Brain microvascular endothelial cell (primary cell): ENCODE measurements at regions not wholly inside any gene's neighbourhood (a gene's known extent, or its start where the extent isn't known, plus 50 kb on each side); places are given as distances from the start of the nearest gene placed in this dataset.

ENCODE experiments used
- DNase-seq: peaks from one replicate; pipeline ENCODE4 v3.0.0-alpha.2; 2020
- H3K27ac ChIP-seq: fragments of 250-450 bp; sonication (Bioruptor Pico); 2 replicates; pipeline ENCODE4 v1.5.1; 2020; ENCODE audit warnings: mild to moderate bottlenecking, moderate library complexity
- H3K27me3 ChIP-seq: fragments of 250-450 bp; sonication (Bioruptor Pico); replicated peaks from 2 replicates; pipeline ENCODE4 v1.5.1; 2020; ENCODE audit warnings: mild to moderate bottlenecking
- H3K36me3 ChIP-seq: fragments of 250-450 bp; sonication (Bioruptor Pico); replicated peaks from 2 replicates; pipeline ENCODE4 v1.5.1; 2020; ENCODE audit warnings: mild to moderate bottlenecking
- H3K4me3 ChIP-seq: 2 replicates; pipeline ENCODE4 v1.5.1; 2011; ENCODE audit warnings: low read depth, mild to moderate bottlenecking, control low read depth, low read length, moderate library complexity
- CTCF ChIP-seq: IDR thresholded peaks from 2 replicates; pipeline ENCODE4 v1.5.1; 2011; ENCODE audit warnings: low read depth, mild to moderate bottlenecking, moderate library complexity, low read length, control low read depth, inconsistent platforms; ENCODE audit errors: missing control alignments
- in situ Hi-C: cut with HindIII; loops from 2 replicates; pipeline ENCODE4 v1.10.0; 2017; ENCODE audit warnings: low sequenced_read_pairs, low pct_ligation_motif_present

GRCh38 chr7:131111081-131111576 lies 216.5 kb upstream of the MKLN1 start:
- H3K27ac ChIP-seq: peak overlapping the region; percentile 84
- peak overlapping the region; percentile 71 for H3K4me3 ChIP-seq

GRCh38 chr7:131111792-131112191 lies 215.9 kb upstream of the MKLN1 start:
- TF ChIP-seq CTCF: no peak
- Histone ChIP-seq H3K27ac (peak overlapping the region; percentile 84), H3K27me3 (no peaks in the 10 kb centered on the region), H3K36me3 (no peaks in the 10 kb centered on the region), H3K4me3 (no peak overlapping the region)
- no peak for DNase-seq
- in situ Hi-C loops: no loop called here

More at GRCh38 chr7:131111081-131111576, 216.5 kb upstream of the MKLN1 start:
- no peaks in the 10 kb centered on the region for H3K36me3 ChIP-seq
- in situ Hi-C loops: no loop called here
- no peaks in the 10 kb centered on the region for H3K27me3 ChIP-seq
- peak; percentile 88 for DNase-seq
- TF ChIP-seq CTCF: no peak

GRCh38 chr7:131112431-131112830 lies 215.2 kb upstream of the MKLN1 start:
- Histone ChIP-seq H3K27ac (no peak overlapping the region), H3K36me3 (no peaks in the 10 kb centered on the region), H3K27me3 (no peaks in the 10 kb centered on the region), H3K4me3 (no peak overlapping the region)
- TF ChIP-seq CTCF: no peak
- in situ Hi-C loops: no loop called here
- no peak for DNase-seq

GRCh38 chr7:131115340-131115739 lies 212.3 kb upstream of the MKLN1 start:
- no peaks in the 10 kb centered on the region for H3K36me3 ChIP-seq
- H3K27ac ChIP-seq: no peak overlapping the region
- no peak for DNase-seq
- no peaks in the 10 kb centered on the region for H3K27me3 ChIP-seq
- no peak overlapping the region for H3K4me3 ChIP-seq
- no peak for TF ChIP-seq CTCF
- in situ Hi-C loops: no loop called here

- Histone ChIP-seq H3K27ac (no peak overlapping the region), H3K27me3 (no peaks in the 10 kb centered on the region), H3K36me3 (no peaks in the 10 kb centered on the region), H3K4me3 (no peak overlapping the region)
- no peak for DNase-seq
- in situ Hi-C loops: no loop called here
- TF ChIP-seq CTCF: no peak
These were observed 210.2 kb upstream of the MKLN1 start for GRCh38 chr7:131117439-131117838.

GRCh38 chr7:131119381-131119780 lies 208.3 kb upstream of the MKLN1 start:
- no peak for DNase-seq
- no peaks in the 10 kb centered on the region for H3K36me3 ChIP-seq
- in situ Hi-C loops: no loop called here
- no peak overlapping the region for H3K27ac ChIP-seq
- H3K4me3 ChIP-seq: no peak overlapping the region
- TF ChIP-seq CTCF: no peak
- no peaks in the 10 kb centered on the region for H3K27me3 ChIP-seq
